ENCODE measurements at regions not wholly inside any gene's neighbourhood (a gene's known extent, or its start where the extent isn't known, plus 50 kb on each side); places are given as distances from the start of the nearest gene placed in this dataset.

DNA sequence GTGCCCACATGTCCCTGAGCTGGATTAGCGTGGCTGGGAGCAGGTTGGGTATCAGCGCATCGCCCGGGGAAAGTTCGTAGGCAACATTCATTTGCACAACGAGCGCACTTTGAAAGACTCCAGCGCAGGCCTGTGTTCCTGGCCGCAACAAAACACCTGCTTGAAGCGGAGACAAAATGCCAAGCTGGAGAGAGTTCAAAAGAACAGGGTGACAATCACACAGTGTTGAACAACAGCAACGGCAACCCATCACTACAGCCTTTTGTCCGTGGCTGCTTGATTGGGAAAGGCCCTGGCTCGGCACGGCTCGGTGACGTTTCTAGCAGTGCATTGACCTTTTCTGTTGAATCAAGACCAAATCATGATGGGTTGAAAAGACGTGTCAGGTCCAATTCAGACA, 336.3 kb downstream of the IRX1 start:
- Histone ChIP-seq H3K4me1 (ENCODE audit: control insufficient read depth, insufficient read depth, low read length) (no peaks in the 10 kb centered on the region), H3K36me3 (ENCODE audit: control insufficient read depth, insufficient read depth, low read length) (no peaks in the 10 kb centered on the region), H3K9me3 (ENCODE audit: control insufficient read depth, insufficient read depth, low read length) (no peaks in the 10 kb centered on the region), H3K27ac (ENCODE audit: low read length) (no peak overlapping the region), H3K27me3 (ENCODE audit: control insufficient read depth, insufficient read depth, low read length) (no peaks in the 10 kb centered on the region), H3K4me3 (ENCODE audit: low read length) (no peak overlapping the region)
- no CpG with 5 or more reads among the region's 17 CpGs for WGBS (ENCODE audit: insufficient coverage, insufficient read length)
- DNase-seq (ENCODE audit: low read depth, low spot score): no peak

DNA sequence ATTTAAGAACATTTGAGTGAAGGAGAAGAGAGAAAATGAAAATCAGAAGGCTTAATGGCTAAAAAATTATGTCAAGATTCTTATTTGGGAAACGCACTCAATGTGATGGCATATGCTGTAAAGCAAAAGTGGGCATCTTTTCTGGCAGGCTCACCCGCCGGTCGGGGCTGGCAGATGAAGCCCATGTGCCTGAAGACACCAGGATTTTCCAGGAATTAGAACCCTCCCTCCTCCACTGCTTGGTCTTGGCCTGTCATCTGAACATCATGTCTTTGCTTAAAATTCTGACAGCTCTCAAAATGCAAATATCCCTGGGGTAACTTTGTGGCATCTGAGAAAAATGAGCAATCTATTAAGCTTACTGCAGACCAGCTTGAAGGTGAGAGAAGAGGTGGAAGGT, 337.9 kb downstream of the IRX1 start:
- Histone ChIP-seq H3K4me1 (ENCODE audit: control insufficient read depth, insufficient read depth, low read length) (no peaks in the 10 kb centered on the region), H3K36me3 (ENCODE audit: control insufficient read depth, insufficient read depth, low read length) (no peaks in the 10 kb centered on the region), H3K27ac (ENCODE audit: low read length) (no peak overlapping the region), H3K27me3 (ENCODE audit: control insufficient read depth, insufficient read depth, low read length) (no peaks in the 10 kb centered on the region), H3K4me3 (ENCODE audit: low read length) (no peak overlapping the region), H3K9me3 (ENCODE audit: control insufficient read depth, insufficient read depth, low read length) (no peaks in the 10 kb centered on the region)
- no CpG with 5 or more reads among the region's 4 CpGs for WGBS (ENCODE audit: insufficient coverage, insufficient read length)
- DNase-seq (ENCODE audit: low read depth, low spot score): no peak

DNA sequence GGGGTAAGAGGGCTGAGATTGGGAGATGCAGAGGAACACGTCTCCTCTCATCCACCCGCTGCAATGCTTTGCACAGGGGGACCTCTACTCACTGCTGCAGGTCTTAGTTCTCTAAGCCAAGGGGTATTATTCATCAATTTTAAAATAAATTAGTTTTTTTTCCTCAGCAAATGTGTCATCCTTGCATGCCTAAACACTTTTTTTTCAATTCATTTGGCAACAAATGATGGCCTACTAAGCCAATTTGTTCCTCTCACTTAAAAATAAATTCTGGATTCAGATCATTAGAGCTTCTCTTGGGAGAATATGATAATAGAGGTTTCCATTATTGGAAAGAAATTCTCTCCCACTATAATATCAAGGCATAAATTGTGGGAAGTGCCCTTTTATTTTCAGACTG, 338.3 kb downstream of the IRX1 start:
- H3K4me1 ChIP-seq (ENCODE audit: control insufficient read depth, insufficient read depth, low read length): no peaks in the 10 kb centered on the region
- WGBS (ENCODE audit: insufficient coverage, insufficient read length): no CpG with 5 or more reads among the region's 2 CpGs
- no peaks in the 10 kb centered on the region for H3K9me3 ChIP-seq (ENCODE audit: control insufficient read depth, insufficient read depth, low read length)
- no peaks in the 10 kb centered on the region for H3K27me3 ChIP-seq (ENCODE audit: control insufficient read depth, insufficient read depth, low read length)
- no peak overlapping the region for H3K4me3 ChIP-seq (ENCODE audit: low read length)
- H3K27ac ChIP-seq (ENCODE audit: low read length): no peak overlapping the region
- no peak for DNase-seq (ENCODE audit: low read depth, low spot score)
- H3K36me3 ChIP-seq (ENCODE audit: control insufficient read depth, insufficient read depth, low read length): no peaks in the 10 kb centered on the region

DNA sequence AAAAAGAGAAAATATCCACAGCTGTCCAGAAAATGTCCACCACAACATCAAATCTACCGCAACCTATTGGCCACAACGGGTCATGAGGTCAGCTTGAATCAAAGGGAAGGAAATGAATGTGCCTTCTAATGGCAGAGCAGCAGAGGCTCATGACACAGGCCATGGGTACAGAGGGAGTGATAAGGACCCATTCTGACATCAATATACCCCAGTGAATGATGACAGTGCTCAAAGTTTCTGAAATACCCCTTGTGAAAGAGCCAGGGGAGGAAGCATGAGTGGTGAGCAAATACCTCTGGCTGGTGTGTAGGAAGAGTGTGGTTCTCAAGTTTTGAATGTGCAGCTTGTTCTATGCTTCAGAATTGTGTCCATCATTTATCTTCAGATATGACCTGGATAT, 348.2 kb downstream of the IRX1 start:
- no peaks in the 10 kb centered on the region for H3K36me3 ChIP-seq (ENCODE audit: control insufficient read depth, insufficient read depth, low read length)
- H3K27me3 ChIP-seq (ENCODE audit: control insufficient read depth, insufficient read depth, low read length): no peaks in the 10 kb centered on the region
- WGBS (ENCODE audit: insufficient coverage, insufficient read length): no CpG with 5 or more reads among the region's 2 CpGs
- no peaks in the 10 kb centered on the region for H3K4me1 ChIP-seq (ENCODE audit: control insufficient read depth, insufficient read depth, low read length)
- H3K4me3 ChIP-seq (ENCODE audit: low read length): no peak overlapping the region
- no peak overlapping the region for H3K27ac ChIP-seq (ENCODE audit: low read length)
- H3K9me3 ChIP-seq (ENCODE audit: control insufficient read depth, insufficient read depth, low read length): no peaks in the 10 kb centered on the region
- DNase-seq (ENCODE audit: low read depth, low spot score): no peak

DNA sequence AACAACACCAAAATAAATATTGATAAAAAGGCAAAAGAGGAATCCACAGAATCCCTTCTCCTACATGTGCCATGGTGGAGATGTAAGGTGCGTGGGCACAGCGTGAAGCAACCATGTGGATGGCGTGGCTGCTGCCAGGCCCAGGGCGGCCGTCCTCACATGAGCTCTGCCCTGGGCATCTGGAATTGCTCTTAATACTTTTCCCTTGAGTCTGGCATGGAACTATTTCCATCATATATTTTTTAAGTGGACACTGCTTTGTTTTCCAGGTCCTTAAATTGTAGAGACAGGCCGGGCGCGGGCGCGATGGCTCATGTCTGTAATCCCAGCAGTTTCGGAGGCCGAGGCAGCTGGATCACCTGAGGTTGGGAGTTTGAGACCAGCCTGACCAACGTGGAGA, 349.3 kb downstream of the IRX1 start:
- no CpG with 5 or more reads among the region's 13 CpGs for WGBS (ENCODE audit: insufficient coverage, insufficient read length)
- Histone ChIP-seq H3K27me3 (ENCODE audit: control insufficient read depth, insufficient read depth, low read length) (no peaks in the 10 kb centered on the region), H3K4me1 (ENCODE audit: control insufficient read depth, insufficient read depth, low read length) (no peaks in the 10 kb centered on the region), H3K9me3 (ENCODE audit: control insufficient read depth, insufficient read depth, low read length) (no peaks in the 10 kb centered on the region), H3K27ac (ENCODE audit: low read length) (no peak overlapping the region), H3K4me3 (ENCODE audit: low read length) (no peak overlapping the region), H3K36me3 (ENCODE audit: control insufficient read depth, insufficient read depth, low read length) (no peaks in the 10 kb centered on the region)
- no peak for DNase-seq (ENCODE audit: low read depth, low spot score)

DNA sequence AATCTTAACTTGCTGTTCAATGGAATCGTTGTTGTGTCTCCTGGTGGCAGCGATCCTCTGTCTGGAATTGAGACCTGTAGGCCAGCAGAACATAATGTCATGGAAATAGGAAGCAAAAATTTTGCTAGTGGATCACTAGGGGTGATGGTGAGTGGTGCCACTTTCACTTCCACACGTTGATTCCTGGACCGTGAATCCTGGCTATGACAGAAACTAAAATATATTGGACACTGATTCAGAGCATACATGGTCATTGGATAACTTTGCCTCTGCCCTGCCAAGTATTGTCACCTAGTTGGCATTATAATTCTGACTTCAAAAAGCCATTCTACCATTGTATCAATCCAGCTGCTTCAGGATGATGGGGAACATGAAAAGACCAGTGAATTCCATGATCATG, 353.2 kb downstream of the IRX1 start:
- Histone ChIP-seq H3K27me3 (ENCODE audit: control insufficient read depth, insufficient read depth, low read length) (no peaks in the 10 kb centered on the region), H3K36me3 (ENCODE audit: control insufficient read depth, insufficient read depth, low read length) (no peaks in the 10 kb centered on the region), H3K27ac (ENCODE audit: low read length) (no peak overlapping the region), H3K4me1 (ENCODE audit: control insufficient read depth, insufficient read depth, low read length) (no peaks in the 10 kb centered on the region), H3K9me3 (ENCODE audit: control insufficient read depth, insufficient read depth, low read length) (no peaks in the 10 kb centered on the region), H3K4me3 (ENCODE audit: low read length) (no peak overlapping the region)
- WGBS (ENCODE audit: insufficient coverage, insufficient read length): no CpG with 5 or more reads among the region's 4 CpGs
- no peak for DNase-seq (ENCODE audit: low read depth, low spot score)

DNA sequence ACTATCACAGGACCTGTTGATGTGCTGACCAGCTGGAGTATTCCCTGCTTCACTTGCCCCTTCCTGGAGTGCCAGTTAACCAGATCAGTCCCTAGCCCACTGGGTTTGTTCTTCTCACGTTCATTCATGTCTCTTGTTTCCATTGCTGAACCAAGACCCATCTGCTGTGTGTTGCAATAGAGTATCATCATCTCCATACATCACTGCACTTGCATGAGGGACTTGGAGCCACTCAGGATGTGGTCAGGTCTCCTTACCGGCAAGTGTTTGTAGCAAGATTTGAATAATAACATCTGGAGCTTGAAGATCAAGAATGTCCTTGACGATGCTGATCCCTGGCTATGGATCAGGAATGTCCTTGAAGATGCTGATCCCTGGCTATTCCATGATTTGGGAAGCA, 358.6 kb downstream of the IRX1 start:
- H3K9me3 ChIP-seq (ENCODE audit: control insufficient read depth, insufficient read depth, low read length): no peaks in the 10 kb centered on the region
- H3K4me3 ChIP-seq (ENCODE audit: low read length): no peak overlapping the region
- no peak for DNase-seq (ENCODE audit: low read depth, low spot score)
- WGBS (ENCODE audit: insufficient coverage, insufficient read length): no CpG with 5 or more reads among the region's 3 CpGs
- no peaks in the 10 kb centered on the region for H3K4me1 ChIP-seq (ENCODE audit: control insufficient read depth, insufficient read depth, low read length)
- H3K27me3 ChIP-seq (ENCODE audit: control insufficient read depth, insufficient read depth, low read length): no peaks in the 10 kb centered on the region
- no peaks in the 10 kb centered on the region for H3K36me3 ChIP-seq (ENCODE audit: control insufficient read depth, insufficient read depth, low read length)
- H3K27ac ChIP-seq (ENCODE audit: low read length): no peak overlapping the region

DNA sequence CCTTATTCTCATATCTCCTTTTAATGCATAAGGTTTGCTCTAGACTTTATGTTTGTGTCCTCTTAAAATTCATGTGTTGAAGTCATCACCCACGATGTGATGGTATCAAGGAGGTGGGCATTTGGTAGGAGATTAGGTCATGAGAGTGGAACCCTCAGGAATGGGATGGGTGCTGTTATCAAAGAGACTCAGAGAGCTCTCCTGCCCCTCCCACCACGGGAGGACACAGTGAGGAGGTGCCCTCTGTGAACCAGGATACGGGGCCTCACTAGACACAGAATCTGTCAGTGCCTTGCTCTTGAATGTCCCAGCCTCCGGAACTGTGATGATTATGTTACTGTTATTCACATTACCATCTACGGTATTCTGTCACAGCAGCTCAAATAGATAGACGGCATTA, 359.0 kb downstream of the IRX1 start:
- H3K9me3 ChIP-seq (ENCODE audit: control insufficient read depth, insufficient read depth, low read length): no peaks in the 10 kb centered on the region
- H3K27ac ChIP-seq (ENCODE audit: low read length): no peak overlapping the region
- no peak overlapping the region for H3K4me3 ChIP-seq (ENCODE audit: low read length)
- no peaks in the 10 kb centered on the region for H3K27me3 ChIP-seq (ENCODE audit: control insufficient read depth, insufficient read depth, low read length)
- H3K4me1 ChIP-seq (ENCODE audit: control insufficient read depth, insufficient read depth, low read length): no peaks in the 10 kb centered on the region
- no peak for DNase-seq (ENCODE audit: low read depth, low spot score)
- no peaks in the 10 kb centered on the region for H3K36me3 ChIP-seq (ENCODE audit: control insufficient read depth, insufficient read depth, low read length)
- no CpG with 5 or more reads among the region's 6 CpGs for WGBS (ENCODE audit: insufficient coverage, insufficient read length)

DNA sequence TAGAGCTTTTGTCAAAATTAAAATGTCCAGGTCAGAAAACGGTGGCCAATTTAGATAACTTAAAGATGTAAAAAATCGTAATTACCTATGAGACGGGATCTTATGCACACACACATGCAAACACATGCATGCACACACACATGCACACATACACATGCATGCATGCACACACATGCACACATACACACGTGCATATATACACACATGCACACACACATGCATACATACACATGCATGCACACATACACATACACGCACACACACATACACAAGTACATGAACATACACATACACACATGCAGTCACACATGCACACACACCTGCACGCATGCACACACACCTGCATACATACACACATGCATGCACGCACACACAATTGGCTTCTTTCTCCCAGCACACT, 362.0 kb downstream of the IRX1 start:
- Histone ChIP-seq H3K9me3 (ENCODE audit: control insufficient read depth, insufficient read depth, low read length) (no peaks in the 10 kb centered on the region), H3K27ac (ENCODE audit: low read length) (no peak overlapping the region)

DNA sequence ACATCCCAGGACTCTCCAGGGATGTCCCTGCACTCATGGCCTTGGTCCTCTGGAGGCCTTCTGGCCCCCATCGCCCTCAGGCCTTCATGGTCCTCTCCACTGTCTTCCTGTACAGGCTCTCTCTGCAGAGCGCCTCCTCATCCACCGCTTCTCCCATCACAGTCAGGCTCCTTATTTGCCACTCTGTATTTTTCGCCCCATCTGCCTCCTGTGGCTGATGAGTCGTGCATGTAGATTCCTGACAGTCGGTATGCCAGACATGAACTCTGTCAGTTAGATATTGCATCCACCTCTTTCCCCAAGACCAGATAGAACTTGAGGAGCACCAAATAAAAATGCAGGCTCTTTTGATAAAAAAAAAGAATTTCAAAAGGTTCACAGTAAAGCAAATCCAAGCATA, 362.8 kb downstream of the IRX1 start:
- DNase-seq (ENCODE audit: low read depth, low spot score): no peak
- Histone ChIP-seq H3K4me3 (ENCODE audit: low read length) (no peak overlapping the region), H3K36me3 (ENCODE audit: control insufficient read depth, insufficient read depth, low read length) (no peaks in the 10 kb centered on the region), H3K27me3 (ENCODE audit: control insufficient read depth, insufficient read depth, low read length) (no peaks in the 10 kb centered on the region), H3K4me1 (ENCODE audit: control insufficient read depth, insufficient read depth, low read length) (no peaks in the 10 kb centered on the region), H3K27ac (ENCODE audit: low read length) (no peak overlapping the region), H3K9me3 (ENCODE audit: control insufficient read depth, insufficient read depth, low read length) (no peaks in the 10 kb centered on the region)
- WGBS (ENCODE audit: insufficient coverage, insufficient read length): no CpG with 5 or more reads among the region's 6 CpGs

More for the DNA sequence above, 362.0 kb downstream of the IRX1 start:
- DNase-seq (ENCODE audit: low read depth, low spot score): no peak
- WGBS (ENCODE audit: insufficient coverage, insufficient read length): no CpG with 5 or more reads among the region's 7 CpGs
- Histone ChIP-seq H3K27me3 (ENCODE audit: control insufficient read depth, insufficient read depth, low read length) (no peaks in the 10 kb centered on the region), H3K36me3 (ENCODE audit: control insufficient read depth, insufficient read depth, low read length) (no peaks in the 10 kb centered on the region), H3K4me1 (ENCODE audit: control insufficient read depth, insufficient read depth, low read length) (no peaks in the 10 kb centered on the region), H3K4me3 (ENCODE audit: low read length) (no peak overlapping the region)

DNA sequence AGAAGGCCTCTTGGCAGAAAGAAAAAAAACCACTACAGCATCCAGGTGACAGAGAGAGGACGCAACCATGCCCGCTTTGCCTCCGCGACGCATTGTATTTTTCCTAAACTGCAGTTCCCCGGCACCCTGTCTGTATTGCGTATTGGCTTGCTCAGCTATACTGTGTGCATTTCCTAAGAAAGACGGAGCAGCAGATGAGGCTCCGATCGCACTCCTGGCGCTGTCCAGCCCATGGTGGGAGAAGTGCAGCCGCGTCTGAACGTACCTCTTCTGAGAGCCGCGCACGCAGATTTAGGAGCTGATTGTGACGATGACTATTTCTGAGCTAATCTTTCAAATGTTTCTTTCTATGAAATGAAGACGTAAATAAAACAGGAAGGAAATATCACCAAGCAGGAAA, 366.5 kb downstream of the IRX1 start:
- DNase-seq (ENCODE audit: low read depth, low spot score): no peak
- Histone ChIP-seq H3K4me3 (ENCODE audit: low read length) (no peak overlapping the region), H3K9me3 (ENCODE audit: control insufficient read depth, insufficient read depth, low read length) (no peaks in the 10 kb centered on the region), H3K4me1 (ENCODE audit: control insufficient read depth, insufficient read depth, low read length) (no peaks in the 10 kb centered on the region), H3K36me3 (ENCODE audit: control insufficient read depth, insufficient read depth, low read length) (no peaks in the 10 kb centered on the region), H3K27ac (ENCODE audit: low read length) (no peak overlapping the region), H3K27me3 (ENCODE audit: control insufficient read depth, insufficient read depth, low read length) (no peaks in the 10 kb centered on the region)
- no CpG with 5 or more reads among the region's 19 CpGs for WGBS (ENCODE audit: insufficient coverage, insufficient read length)

Data from iPS DF 6.9 (cell line).